Activated B cell treated with CpG ODN at 0.5 μM for 24 hours (primary cell): ENCODE measurements at regions not wholly inside any gene's neighbourhood (a gene's known extent, or its start where the extent isn't known, plus 50 kb on each side); places are given as distances from the start of the nearest gene placed in this dataset.

Experiments used
- ATAC-seq: fragments of 200-7000 bp; cut with Tn5 transposase; one replicate; pipeline ENCODE4 v1.10.0; 2021; ENCODE audit warnings: low read depth, mild to moderate bottlenecking, moderate library complexity
- CTCF ChIA-PET: fragments of 350-600 bp; sonication (Branson Sonifier 250); formaldehyde crosslinking; loops from one replicate; lab custom pipeline; 2021; ENCODE audit warnings: antibody characterized with exemption; lab: Charles Lee
- POLR2A ChIA-PET: fragments of 350-600 bp; sonication (Branson Sonifier 250); formaldehyde crosslinking; loops from one replicate; lab custom pipeline; 2021; ENCODE audit warnings: antibody characterized with exemption; lab: Charles Lee
- DNase-seq: peaks from one replicate; pipeline ENCODE4 v3.0.0; 2022
- H3K27ac Mint-ChIP-seq: one replicate; pipeline ENCODE4 v1.8.0; 2020; ENCODE audit warnings: mixed read lengths
- H3K27me3 Mint-ChIP-seq: one replicate; pipeline ENCODE4 v1.8.0; 2021; ENCODE audit warnings: mixed read lengths
- H3K36me3 Mint-ChIP-seq: one replicate; pipeline ENCODE4 v1.8.0; 2021; ENCODE audit warnings: low read depth, mixed read lengths
- H3K4me1 Mint-ChIP-seq: one replicate; pipeline ENCODE4 v1.8.0; 2021; ENCODE audit warnings: mixed read lengths
- H3K4me3 Mint-ChIP-seq: one replicate; pipeline ENCODE4 v1.8.0; 2020; ENCODE audit warnings: mild to moderate bottlenecking, mixed read lengths
- H3K9me3 Mint-ChIP-seq: one replicate; pipeline ENCODE4 v1.8.0; 2020; ENCODE audit warnings: mixed read lengths
- CTCF ChIP-seq: fragments of 200-600 bp; IDR thresholded peaks from one replicate; pipeline ENCODE4 v1.8.0; 2022; ENCODE audit warnings: antibody characterized with exemption, mild to moderate bottlenecking
- intact Hi-C: fragments of 100-400 bp; cut with micrococcal nuclease; formaldehyde crosslinking; loops from one replicate; pipeline ENCODE4 v1.15.1; 2024

- H3K9me3 Mint-ChIP-seq: no peaks in the 10 kb centered on the region
- ATAC-seq: no peak
- ChIA-PET CTCF (no interaction called here), POLR2A (no interaction called here)
- no peak for DNase-seq
- no peak for TF ChIP-seq CTCF
- no peaks in the 10 kb centered on the region for H3K4me1 Mint-ChIP-seq
- H3K36me3 Mint-ChIP-seq: no peaks in the 10 kb centered on the region
- intact Hi-C loops: no loop called here
- no peak overlapping the region for H3K27ac Mint-ChIP-seq
- peaks cover 5% of the 10 kb centered on the region for H3K27me3 Mint-ChIP-seq
- no peak overlapping the region for H3K4me3 Mint-ChIP-seq
Measured at GRCh38 chr7:23918286-23918685, 208.3 kb downstream of the STK31 start.

GRCh38 chr7:23918856-23919255, 208.8 kb downstream of the STK31 start:
- Mint-ChIP-seq H3K4me3 (no peak overlapping the region), H3K27me3 (peaks cover 5% of the 10 kb centered on the region), H3K9me3 (no peaks in the 10 kb centered on the region), H3K4me1 (no peaks in the 10 kb centered on the region), H3K27ac (no peak overlapping the region), H3K36me3 (no peaks in the 10 kb centered on the region)
- intact Hi-C loops: no loop called here
- no peak for ATAC-seq
- ChIA-PET POLR2A (no interaction called here), CTCF (no interaction called here)
- DNase-seq: no peak
- no peak for TF ChIP-seq CTCF

GRCh38 chr7:23925088-23925487, 215.1 kb downstream of the STK31 start:
- no peaks in the 10 kb centered on the region for H3K4me1 Mint-ChIP-seq
- POLR2A ChIA-PET: no interaction called here
- no peak overlapping the region for H3K4me3 Mint-ChIP-seq
- CTCF ChIA-PET: no interaction called here
- no peak overlapping the region for H3K27ac Mint-ChIP-seq
- DNase-seq (no peak), ATAC-seq (no peak)
- TF ChIP-seq CTCF: no peak
- no peaks in the 10 kb centered on the region for H3K36me3 Mint-ChIP-seq
- no peaks in the 10 kb centered on the region for H3K9me3 Mint-ChIP-seq
- intact Hi-C loops: no loop called here
- no peaks in the 10 kb centered on the region for H3K27me3 Mint-ChIP-seq

GRCh38 chr7:23927709-23928417, 217.8 kb downstream of the STK31 start:
- ChIA-PET POLR2A (no interaction called here), CTCF (no interaction called here)
- no peaks in the 10 kb centered on the region for H3K9me3 Mint-ChIP-seq
- H3K4me1 Mint-ChIP-seq: no peaks in the 10 kb centered on the region
- H3K27ac Mint-ChIP-seq: no peak overlapping the region
- intact Hi-C loops: no loop called here
- no peaks in the 10 kb centered on the region for H3K36me3 Mint-ChIP-seq
- H3K27me3 Mint-ChIP-seq: no peaks in the 10 kb centered on the region
- DNase-seq: no peak
- ATAC-seq: no peak
- TF ChIP-seq CTCF: no peak
- no peak overlapping the region for H3K4me3 Mint-ChIP-seq

GRCh38 chr7:23928418-23928775, 218.4 kb downstream of the STK31 start:
- Mint-ChIP-seq H3K27ac (no peak overlapping the region), H3K4me3 (no peak overlapping the region)

More at GRCh38 chr7:23928418-23928775, 218.4 kb downstream of the STK31 start:
- no peak for TF ChIP-seq CTCF
- Mint-ChIP-seq H3K9me3 (no peaks in the 10 kb centered on the region), H3K36me3 (no peaks in the 10 kb centered on the region), H3K27me3 (no peaks in the 10 kb centered on the region), H3K4me1 (no peaks in the 10 kb centered on the region)
- DNase-seq (no peak), ATAC-seq (no peak)
- POLR2A ChIA-PET: no interaction called here
- CTCF ChIA-PET: no interaction called here
- intact Hi-C loops: no loop called here
